MM.1S (cell line): ENCODE measurements at regions not wholly inside any gene's neighbourhood (a gene's known extent, or its start where the extent isn't known, plus 50 kb on each side); places are given as distances from the start of the nearest gene placed in this dataset.

ENCODE experiments used
- EZH2phosphoT487 ChIP-seq: fragments of 300-600 bp; sonication (generic); IDR thresholded peaks from 2 replicates; pipeline ENCODE4 v1.6.1; 2018; ENCODE audit warnings: antibody characterized with exemption, low read length
- TF ChIP-seq, protein P1 (sequence below): fragments of 300-600 bp; sonication (generic); IDR thresholded peaks from 2 replicates; pipeline ENCODE4 v1.5.1; 2016; ENCODE audit warnings: antibody characterized with exemption, low read length, mixed read lengths

DNA sequence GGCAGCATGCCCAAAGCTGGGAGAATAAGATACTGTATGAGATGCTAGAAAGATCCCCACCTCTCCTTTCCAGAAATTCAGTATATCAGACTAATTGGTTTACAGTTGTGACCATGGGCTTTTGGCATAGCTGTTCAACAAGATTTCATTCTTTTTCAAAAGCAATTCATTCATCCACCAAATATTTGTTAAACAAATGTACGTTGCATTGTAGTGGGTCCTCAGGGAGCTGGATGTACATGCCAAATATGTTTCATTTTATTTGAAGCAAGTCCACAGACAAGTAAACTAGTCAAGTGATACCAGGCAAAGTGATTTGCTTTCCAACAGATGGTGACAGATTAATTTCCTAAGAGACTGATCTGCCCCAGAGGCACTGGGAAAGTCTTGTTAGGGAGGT is 85.8 kb upstream of the ESR1 start:
- TF ChIP-seq, protein P1, sequence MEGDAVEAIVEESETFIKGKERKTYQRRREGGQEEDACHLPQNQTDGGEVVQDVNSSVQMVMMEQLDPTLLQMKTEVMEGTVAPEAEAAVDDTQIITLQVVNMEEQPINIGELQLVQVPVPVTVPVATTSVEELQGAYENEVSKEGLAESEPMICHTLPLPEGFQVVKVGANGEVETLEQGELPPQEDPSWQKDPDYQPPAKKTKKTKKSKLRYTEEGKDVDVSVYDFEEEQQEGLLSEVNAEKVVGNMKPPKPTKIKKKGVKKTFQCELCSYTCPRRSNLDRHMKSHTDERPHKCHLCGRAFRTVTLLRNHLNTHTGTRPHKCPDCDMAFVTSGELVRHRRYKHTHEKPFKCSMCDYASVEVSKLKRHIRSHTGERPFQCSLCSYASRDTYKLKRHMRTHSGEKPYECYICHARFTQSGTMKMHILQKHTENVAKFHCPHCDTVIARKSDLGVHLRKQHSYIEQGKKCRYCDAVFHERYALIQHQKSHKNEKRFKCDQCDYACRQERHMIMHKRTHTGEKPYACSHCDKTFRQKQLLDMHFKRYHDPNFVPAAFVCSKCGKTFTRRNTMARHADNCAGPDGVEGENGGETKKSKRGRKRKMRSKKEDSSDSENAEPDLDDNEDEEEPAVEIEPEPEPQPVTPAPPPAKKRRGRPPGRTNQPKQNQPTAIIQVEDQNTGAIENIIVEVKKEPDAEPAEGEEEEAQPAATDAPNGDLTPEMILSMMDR, result no peak
- no peak for TF ChIP-seq EZH2phosphoT487
